ENCODE measurements at regions not wholly inside any gene's neighbourhood (a gene's known extent, or its start where the extent isn't known, plus 50 kb on each side); places are given as distances from the start of the nearest gene placed in this dataset.

DNA sequence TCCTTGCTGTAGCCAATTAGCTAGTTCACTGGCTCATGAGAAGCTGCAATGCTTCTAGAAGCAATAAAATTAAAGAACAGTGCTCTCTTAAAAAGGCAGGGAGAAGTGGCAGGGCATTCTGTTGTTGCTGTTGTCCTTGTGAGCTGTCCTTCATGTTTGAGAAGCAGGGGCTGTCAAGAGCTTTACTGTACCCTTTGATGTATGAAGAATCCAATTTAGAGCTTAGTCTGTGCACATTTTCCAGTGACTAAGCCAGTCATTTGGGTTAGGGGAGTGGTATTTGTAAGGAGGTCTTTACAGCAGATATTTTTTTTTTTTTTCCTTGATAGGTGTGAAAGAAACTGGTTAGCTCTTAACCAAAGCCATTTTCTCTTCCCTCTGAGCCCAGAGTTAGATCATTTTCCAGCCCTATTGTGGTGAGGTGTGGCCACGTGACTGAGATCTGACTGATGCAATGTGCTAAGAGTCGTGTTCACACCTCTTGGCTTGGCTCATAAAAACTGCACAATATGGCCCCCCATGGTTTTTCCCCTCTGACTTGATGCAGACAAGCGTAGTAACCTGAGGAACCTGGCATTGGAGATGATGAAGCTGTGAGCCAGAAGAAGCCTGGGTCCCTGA is 309.6 kb upstream of the TMTC4 start:
- BruUV-seq (replicated peaks) = no TSS peak
- POLR2A ChIA-PET (ENCODE audit: unreplicated experiment) = no interaction called here

More for the DNA sequence above, 309.6 kb upstream of the TMTC4 start:
- Histone ChIP-seq H2BK120ac (ENCODE audit: low read depth, low read length) (no peak overlapping the region), H3K79me1 (ENCODE audit: low read depth in 1 of 2, low read length in 2 of 2) (no peaks in the 10 kb centered on the region), H3K27ac (ENCODE audit: insufficient read depth, low read length) (no peak overlapping the region), H4K5ac (ENCODE audit: low read depth, low read length) (no peak overlapping the region), H2BK5ac (ENCODE audit: low read depth, low read length, poor library complexity, severe bottlenecking) (no peak overlapping the region), H3K9me3 (ENCODE audit: control insufficient read depth, insufficient read depth, low read length) (no peaks in the 10 kb centered on the region), H4K91ac (ENCODE audit: insufficient read depth, low read depth, low read length) (no peak overlapping the region), H2BK15ac (ENCODE audit: low read depth, low read length) (no peak overlapping the region), H3K27me3 (ENCODE audit: control insufficient read depth, insufficient read depth, low read length) (no peaks in the 10 kb centered on the region), H3K4me1 (ENCODE audit: control insufficient read depth, insufficient read depth, low read length) (no peaks in the 10 kb centered on the region), H2AK5ac (ENCODE audit: low read depth, low read length) (no peak overlapping the region), H3K9me1 (ENCODE audit: insufficient read depth, low read length) (no peaks in the 10 kb centered on the region), H4K8ac (ENCODE audit: low read depth in 2 of 2, low read length in 2 of 2) (no peak overlapping the region), H3K4me2 (ENCODE audit: low read depth, low read length) (no peak overlapping the region), H3K23ac (ENCODE audit: low read depth, low read length) (no peak overlapping the region), H3K4ac (ENCODE audit: low read depth, low read length) (no peak overlapping the region), H2AK9ac (replicated peaks; ENCODE audit: low read depth, low read length, poor library complexity) (no peak overlapping the region), H2AFZ (replicated peaks; ENCODE audit: low read length, poor library complexity) (no peak overlapping the region), H3K56ac (ENCODE audit: extremely low read depth, insufficient read depth, low read length) (no peak overlapping the region), H3K4me3 (ENCODE audit: insufficient read depth, low read depth, low read length) (no peak overlapping the region), H3K36me3 (ENCODE audit: control insufficient read depth, insufficient read depth, low read length) (no peaks in the 10 kb centered on the region), H2BK20ac (ENCODE audit: low read depth, low read length) (no peak overlapping the region), H4K20me1 (ENCODE audit: insufficient read depth, low read length) (no peaks in the 10 kb centered on the region), H3K14ac (replicated peaks; ENCODE audit: low read depth, low read length) (no peak overlapping the region), H3K9ac (ENCODE audit: low read depth, low read length) (no peak overlapping the region), H3K18ac (ENCODE audit: low read depth, low read length) (no peak overlapping the region)
- CTCF ChIA-PET = no interaction called here
- dilution Hi-C loops (cut with HindIII; ENCODE audit: low sequenced_read_pairs, unreplicated experiment) = no loop called here
- in situ Hi-C loops (cut with MboI; ENCODE audit: low sequenced_read_pairs) = no loop called here
- DNase-seq (no peak), ATAC-seq (ENCODE audit: low read depth) (no peak)
- WGBS, 2 experiments (ENCODE audit: extremely low coverage in 2 of 2, insufficient read length in 1 of 2) = no CpG with 5 or more reads among the region's 3 CpGs
- TF ChIP-seq CHD1 (IDR thresholded peaks at IDR 0.05; ENCODE audit: low read depth, low read length) (no peak), NFE2L2 (IDR thresholded peaks at IDR 0.05; ENCODE audit: low read depth, low read length) (no peak), MAZ (IDR thresholded peaks at IDR 0.05; ENCODE audit: borderline replicate concordance, low read depth, low read length) (no peak), MXI1 (IDR thresholded peaks at IDR 0.05; ENCODE audit: borderline replicate concordance, low read depth, low read length) (no peak), CEBPB (IDR thresholded peaks at IDR 0.05; ENCODE audit: low read depth, low read length) (no peak)
- intact Hi-C loops (cut with micrococcal nuclease) = no loop called here
